Parathyroid adenoma (tissue), 2 donors: ENCODE measurements at regions not wholly inside any gene's neighbourhood (a gene's known extent, or its start where the extent isn't known, plus 50 kb on each side); places are given as distances from the start of the nearest gene placed in this dataset.

ENCODE experiments used
- H2AFZ ChIP-seq: fragments of 300-600 bp; sonication (generic); one replicate; pipeline ENCODE4 v1.7.0; 2017; ENCODE audit warnings: antibody characterized with exemption, mild to moderate bottlenecking
- H3K27ac ChIP-seq: fragments of 300-600 bp; sonication (generic); one replicate; pipeline ENCODE4 v1.7.0; 2017
- H3K27me3 ChIP-seq: fragments of 300-600 bp; sonication (generic); one replicate; pipeline ENCODE4 v1.7.0; 2017; ENCODE audit warnings: low read length; ENCODE audit not compliant: control insufficient read depth, insufficient read depth
- H3K36me3 ChIP-seq: fragments of 300-600 bp; sonication (generic); one replicate; pipeline ENCODE4 v1.7.0; 2017; ENCODE audit warnings: low read length; ENCODE audit not compliant: control insufficient read depth, insufficient read depth
- H3K4me1 ChIP-seq: fragments of 300-600 bp; sonication (generic); one replicate; pipeline ENCODE4 v1.7.0; 2017; ENCODE audit warnings: control low read depth
- H3K4me2 ChIP-seq: fragments of 300-600 bp; sonication (generic); one replicate; pipeline ENCODE4 v1.7.0; 2017; ENCODE audit warnings: low read length
- H3K4me3 ChIP-seq: fragments of 300-600 bp; sonication (generic); one replicate; pipeline ENCODE4 v1.7.0; 2017; ENCODE audit warnings: low read depth, low read length
- H3K79me2 ChIP-seq: fragments of 300-600 bp; sonication (generic); one replicate; pipeline ENCODE4 v1.7.0; 2017; ENCODE audit warnings: control low read depth
- H3K9ac ChIP-seq: fragments of 300-600 bp; sonication (generic); one replicate; pipeline ENCODE4 v1.7.0; 2017; ENCODE audit warnings: mild to moderate bottlenecking
- H3K9me3 ChIP-seq: fragments of 300-600 bp; sonication (generic); one replicate; pipeline ENCODE4 v1.7.0; 2017; ENCODE audit warnings: low read length; ENCODE audit not compliant: control insufficient read depth
- CTCF ChIP-seq: fragments of 300-600 bp; sonication (generic); IDR thresholded peaks from one replicate; pipeline ENCODE4 v1.7.0; 2017; ENCODE audit warnings: antibody characterized with exemption, mild to moderate bottlenecking
- donor health status: primary hyperparathyroidism.

- Histone ChIP-seq H3K79me2 (no peaks in the 10 kb centered on the region), H2AFZ (no peak overlapping the region), H3K9me3 (no peaks in the 10 kb centered on the region), H3K4me1 (no peaks in the 10 kb centered on the region), H3K9ac (no peak overlapping the region), H3K4me2 (no peak overlapping the region), H3K27ac (no peak overlapping the region), H3K27me3 (no peaks in the 10 kb centered on the region), H3K36me3 (no peaks in the 10 kb centered on the region), H3K4me3 (no peak overlapping the region)
- TF ChIP-seq CTCF, result no peak
These were observed 326.8 kb upstream of the ROBO1 start for GRCh38 chr3:80094589-80094988.

- Histone ChIP-seq H3K4me3 (no peak overlapping the region), H3K27me3 (no peaks in the 10 kb centered on the region), H3K79me2 (no peaks in the 10 kb centered on the region), H3K36me3 (no peaks in the 10 kb centered on the region), H3K4me1 (no peaks in the 10 kb centered on the region), H3K9ac (no peak overlapping the region), H3K9me3 (no peaks in the 10 kb centered on the region), H3K27ac (no peak overlapping the region), H3K4me2 (no peak overlapping the region), H2AFZ (no peak overlapping the region)
- TF ChIP-seq CTCF, result no peak
These were observed 320.0 kb upstream of the ROBO1 start for GRCh38 chr3:80087767-80088166.

GRCh38 chr3:80086426-80086825, 318.6 kb upstream of the ROBO1 start:
- H3K4me2 ChIP-seq, result no peak overlapping the region

GRCh38 chr3:80079886-80080285, 312.1 kb upstream of the ROBO1 start:
- no peak overlapping the region for H3K9ac ChIP-seq
- no peaks in the 10 kb centered on the region for H3K9me3 ChIP-seq
- H3K27me3 ChIP-seq, result no peaks in the 10 kb centered on the region
- H2AFZ ChIP-seq, result no peak overlapping the region
- H3K36me3 ChIP-seq, result no peaks in the 10 kb centered on the region
- no peaks in the 10 kb centered on the region for H3K4me1 ChIP-seq
- no peak for TF ChIP-seq CTCF
- no peak overlapping the region for H3K4me2 ChIP-seq
- no peaks in the 10 kb centered on the region for H3K79me2 ChIP-seq
- no peak overlapping the region for H3K4me3 ChIP-seq
- no peak overlapping the region for H3K27ac ChIP-seq

More at GRCh38 chr3:80086426-80086825, 318.6 kb upstream of the ROBO1 start:
- H3K4me1 ChIP-seq, result no peaks in the 10 kb centered on the region
- H3K9me3 ChIP-seq, result no peaks in the 10 kb centered on the region
- no peaks in the 10 kb centered on the region for H3K27me3 ChIP-seq
- no peaks in the 10 kb centered on the region for H3K79me2 ChIP-seq
- H3K4me3 ChIP-seq, result no peak overlapping the region
- no peak overlapping the region for H2AFZ ChIP-seq
- H3K27ac ChIP-seq, result no peak overlapping the region
- TF ChIP-seq CTCF, result no peak
- H3K36me3 ChIP-seq, result no peaks in the 10 kb centered on the region
- H3K9ac ChIP-seq, result no peak overlapping the region

- Histone ChIP-seq H3K9ac (no peak overlapping the region), H3K9me3 (no peaks in the 10 kb centered on the region), H3K4me2 (no peak overlapping the region), H3K4me1 (no peaks in the 10 kb centered on the region), H3K27me3 (no peaks in the 10 kb centered on the region), H3K79me2 (no peaks in the 10 kb centered on the region), H3K27ac (no peak overlapping the region), H3K36me3 (no peaks in the 10 kb centered on the region), H3K4me3 (no peak overlapping the region), H2AFZ (no peak overlapping the region)
- TF ChIP-seq CTCF, result no peak
These were observed 300.7 kb upstream of the ROBO1 start for GRCh38 chr3:80068459-80068858.
